ENCODE measurements at regions not wholly inside any gene's neighbourhood (a gene's known extent, or its start where the extent isn't known, plus 50 kb on each side); places are given as distances from the start of the nearest gene placed in this dataset.
A peak's percentile ranks its signal among the peaks of the same experiment; 100 is the strongest.

- intact Hi-C loops (cut with DNase I; ENCODE audit: low total_unique reads) = no loop called here
- H3K4me1 ChIP-seq = peaks cover 0 to 51% (median 29%) of the 10 kb centered on the region in 4 donors
- peak in 1 of 2 donors; percentile 43 for DNase-seq
- no peak overlapping the region for H3K4me3 ChIP-seq
- TF ChIP-seq POLR2A (IDR thresholded peaks at IDR 0.05) = no peak
- TF ChIP-seq CTCF (IDR thresholded peaks at IDR 0.05) = no peak
- TF ChIP-seq POLR2AphosphoS5 (IDR thresholded peaks at IDR 0.05) = no peak
- no peak for TF ChIP-seq EP300 (IDR thresholded peaks at IDR 0.05)
- H3K36me3 ChIP-seq = no peaks in the 10 kb centered on the region
- H3K27me3 ChIP-seq = no peaks in the 10 kb centered on the region
- H3K9me3 ChIP-seq = no peaks in the 10 kb centered on the region
- WGBS, 5 donors = 61 to 65% (median 63%) methylated on average over 4 of the region's 4 CpGs
- H3K27ac ChIP-seq = peak overlapping the region in 1 of 5 donors; percentile 37
Measured at GRCh38 chr14:71538938-71539649, 393.1 kb upstream of the RGS6 start.

GRCh38 chr14:71539650-71540285 lies 392.5 kb upstream of the RGS6 start:
- DNase-seq = no peak
- H3K4me3 ChIP-seq = no peak overlapping the region
- intact Hi-C loops (cut with DNase I; ENCODE audit: low total_unique reads) = no loop called here
- H3K4me1 ChIP-seq = peaks cover 0 to 51% (median 29%) of the 10 kb centered on the region in 4 donors
- no peaks in the 10 kb centered on the region for H3K9me3 ChIP-seq
- H3K36me3 ChIP-seq = no peaks in the 10 kb centered on the region
- peak overlapping the region in 1 of 5 donors; percentile 37 for H3K27ac ChIP-seq
- TF ChIP-seq EP300 (IDR thresholded peaks at IDR 0.05) (no peak), CTCF (IDR thresholded peaks at IDR 0.05) (no peak)
- no peaks in the 10 kb centered on the region for H3K27me3 ChIP-seq
- WGBS, 5 donors = 64 to 78% (median 71%) methylated on average over 8 of the region's 8 CpGs

GRCh38 chr14:71541271-71541670 lies 391.0 kb upstream of the RGS6 start:
- Histone ChIP-seq H3K4me1 (peaks cover 0 to 44% (median 27%) of the 10 kb centered on the region in 4 donors), H3K27me3 (no peaks in the 10 kb centered on the region), H3K27ac (no peak overlapping the region), H3K9me3 (no peaks in the 10 kb centered on the region), H3K4me3 (no peak overlapping the region), H3K36me3 (no peaks in the 10 kb centered on the region)
- WGBS, 5 donors = 87 to 94% (median 90%) methylated on average over 3 of the region's 3 CpGs
- TF ChIP-seq EP300 (IDR thresholded peaks at IDR 0.05) (no peak), CTCF (IDR thresholded peaks at IDR 0.05) (no peak), POLR2A (IDR thresholded peaks at IDR 0.05) (no peak), POLR2AphosphoS5 (IDR thresholded peaks at IDR 0.05) (no peak)
- intact Hi-C loops (cut with DNase I; ENCODE audit: low total_unique reads) = no loop called here
- no peak for DNase-seq

GRCh38 chr14:71541973-71542690 lies 390.1 kb upstream of the RGS6 start:
- WGBS, 5 donors = 77 to 86% (median 82%) methylated on average over 5 of the region's 5 CpGs
- no peaks in the 10 kb centered on the region for H3K27me3 ChIP-seq
- no peaks in the 10 kb centered on the region for H3K36me3 ChIP-seq
- TF ChIP-seq POLR2A (IDR thresholded peaks at IDR 0.05) (no peak), EP300 (IDR thresholded peaks at IDR 0.05) (no peak), POLR2AphosphoS5 (IDR thresholded peaks at IDR 0.05) (no peak), CTCF (IDR thresholded peaks at IDR 0.05) (no peak)
- no peak for DNase-seq
- no peak overlapping the region for H3K27ac ChIP-seq
- intact Hi-C loops (cut with DNase I; ENCODE audit: low total_unique reads) = no loop called here
- H3K4me3 ChIP-seq = no peak overlapping the region
- no peaks in the 10 kb centered on the region for H3K9me3 ChIP-seq
- H3K4me1 ChIP-seq = peaks cover 0 to 36% (median 22%) of the 10 kb centered on the region in 4 donors

All from stomach (tissue), 8 donors.